HEK293 (cell line): ENCODE measurements at regions not wholly inside any gene's neighbourhood (a gene's known extent, or its start where the extent isn't known, plus 50 kb on each side); places are given as distances from the start of the nearest gene placed in this dataset.

ENCODE experiments used
- CTCF ChIA-PET: fragments of 350-600 bp; formaldehyde crosslinking; extraction: SDS; loops from one replicate; lab custom pipeline; 2021; ENCODE audit warnings: antibody characterized with exemption; lab: Yijun Ruan, JAX
- POLR2A ChIA-PET: fragments of 300-600 bp; formaldehyde crosslinking; extraction: SDS; loops from one replicate; lab custom pipeline; 2020; ENCODE audit warnings: antibody characterized with exemption, inconsistent platforms; lab: Yijun Ruan, JAX
- H3K27ac ChIP-seq: fragments of 200-500 bp; sonication (Bioruptor generic); 2 replicates; pipeline ENCODE4 v1.5.1; 2014; ENCODE audit warnings: low read depth, low read length, control low read depth, inconsistent platforms; ENCODE audit errors: extremely low read depth
- H3K36me3 ChIP-seq, 2 experiments: fragments of 200-500 bp in 1 of 2; sonication (Bioruptor generic) in 1 of 2; 1 replicate in 1 of 2; 2 replicates in 1 of 2; pipeline ENCODE4 v1.5.1; 2014 to 2017; ENCODE audit warnings: inconsistent platforms in 2 of 2, low read length in 2 of 2; ENCODE audit not compliant: control insufficient read depth in 2 of 2, insufficient read depth in 1 of 2
- H3K4me1 ChIP-seq: fragments of 200-500 bp; sonication (Bioruptor generic); 2 replicates; pipeline ENCODE4 v1.5.1; 2014; ENCODE audit warnings: mild to moderate bottlenecking, low read length, inconsistent platforms; ENCODE audit not compliant: control insufficient read depth, insufficient read depth
- H3K4me3 ChIP-seq: 2 replicates; pipeline ENCODE4 v1.5.1; 2011; ENCODE audit warnings: low read depth, mild to moderate bottlenecking, control low read depth, low read length, moderate library complexity
- H3K9me3 ChIP-seq: fragments of 200-500 bp; sonication (Bioruptor generic); 2 replicates; pipeline ENCODE4 v1.5.1; 2014; ENCODE audit warnings: low read depth, low read length, inconsistent platforms; ENCODE audit not compliant: control insufficient read depth, insufficient read depth
- AEBP2 ChIP-seq: fragments of 450-650 bp; formaldehyde crosslinking; IDR thresholded peaks from 2 replicates; pipeline ENCODE4 v1.5.1; 2016; ENCODE audit warnings: missing biosample characterization, missing genetic modification characterization, borderline replicate concordance
- BCL11B ChIP-seq: fragments of 450-650 bp; formaldehyde crosslinking; IDR thresholded peaks from 2 replicates; pipeline ENCODE4 v1.5.1; 2016; ENCODE audit warnings: low read depth, missing biosample characterization, missing genetic modification characterization
- GFI1B ChIP-seq: fragments of 450-650 bp; formaldehyde crosslinking; IDR thresholded peaks from 2 replicates; pipeline ENCODE4 v1.5.1; 2016; ENCODE audit warnings: missing biosample characterization, missing genetic modification characterization
- HIC1 ChIP-seq: fragments of 450-650 bp; formaldehyde crosslinking; IDR thresholded peaks from 2 replicates; pipeline ENCODE4 v1.5.1; 2016; ENCODE audit warnings: missing biosample characterization, missing genetic modification characterization
- SP3 ChIP-seq: fragments of 450-650 bp; formaldehyde crosslinking; IDR thresholded peaks from 2 replicates; pipeline ENCODE4 v1.5.1; 2016; ENCODE audit warnings: missing biosample characterization, missing genetic modification characterization
- TSHZ1 ChIP-seq: fragments of 450-650 bp; formaldehyde crosslinking; IDR thresholded peaks from 2 replicates; pipeline ENCODE4 v1.5.1; 2016; ENCODE audit warnings: missing biosample characterization, missing genetic modification characterization, borderline replicate concordance
- YY1 ChIP-seq: fragments of 450-650 bp; formaldehyde crosslinking; IDR thresholded peaks from 2 replicates; pipeline ENCODE4 v1.5.1; 2018; ENCODE audit warnings: missing biosample characterization, missing genetic modification characterization
- ZBTB17 ChIP-seq: fragments of 450-650 bp; formaldehyde crosslinking; IDR thresholded peaks from 2 replicates; pipeline ENCODE4 v1.5.1; 2016; ENCODE audit warnings: missing biosample characterization, missing genetic modification characterization
- ZFHX2 ChIP-seq: fragments of 450-650 bp; formaldehyde crosslinking; conservative IDR thresholded peaks from 2 replicates; pipeline ENCODE4 v1.5.1; 2016; ENCODE audit warnings: missing biosample characterization, missing genetic modification characterization
- ZFP41 ChIP-seq: fragments of 450-650 bp; formaldehyde crosslinking; IDR thresholded peaks from 2 replicates; pipeline ENCODE4 v1.5.1; 2016; ENCODE audit warnings: missing biosample characterization, missing genetic modification characterization, borderline replicate concordance
- ZNF132 ChIP-seq: fragments of 450-650 bp; formaldehyde crosslinking; IDR thresholded peaks from 2 replicates; pipeline ENCODE4 v1.5.1; 2017; ENCODE audit warnings: missing biosample characterization, missing genetic modification characterization, borderline replicate concordance
- ZNF140 ChIP-seq: fragments of 450-650 bp; formaldehyde crosslinking; IDR thresholded peaks from 2 replicates; pipeline ENCODE4 v1.5.1; 2016; ENCODE audit warnings: missing biosample characterization, missing genetic modification characterization
- ZNF157 ChIP-seq: fragments of 450-650 bp; formaldehyde crosslinking; IDR thresholded peaks from 2 replicates; pipeline ENCODE4 v1.5.1; 2016; ENCODE audit warnings: missing biosample characterization, missing genetic modification characterization
- ZNF2 ChIP-seq: fragments of 450-650 bp; formaldehyde crosslinking; IDR thresholded peaks from 2 replicates; pipeline ENCODE4 v1.5.1; 2016; ENCODE audit warnings: missing biosample characterization, missing genetic modification characterization
- ZNF274 ChIP-seq, 2 experiments: fragments of 200-500 bp in 1 of 2; fragments of 450-650 bp in 1 of 2; sonication (Bioruptor generic) in 1 of 2; formaldehyde crosslinking in 1 of 2; IDR thresholded peaks; 2 replicates each; pipeline versions ENCODE4 v1.5.1 to v1.6.1; 2014 to 2016; ENCODE audit warnings: borderline replicate concordance in 1 of 2, inconsistent platforms in 1 of 2, low read length in 1 of 2, missing biosample characterization in 1 of 2, missing genetic modification characterization in 1 of 2
- ZNF311 ChIP-seq: fragments of 450-650 bp; formaldehyde crosslinking; IDR thresholded peaks from 2 replicates; pipeline ENCODE4 v1.5.1; 2017; ENCODE audit warnings: missing biosample characterization, missing genetic modification characterization, borderline replicate concordance
- ZNF341 ChIP-seq: fragments of 450-650 bp; formaldehyde crosslinking; IDR thresholded peaks from 2 replicates; pipeline ENCODE4; 2016; ENCODE audit warnings: low read depth, missing biosample characterization, missing genetic modification characterization
- ZNF350 ChIP-seq: fragments of 450-650 bp; formaldehyde crosslinking; IDR thresholded peaks from 2 replicates; pipeline ENCODE4 v1.5.0; 2017; ENCODE audit warnings: missing biosample characterization, mild to moderate bottlenecking, missing genetic modification characterization
- ZNF548 ChIP-seq: fragments of 450-650 bp; formaldehyde crosslinking; IDR thresholded peaks from 2 replicates; pipeline ENCODE4 v1.5.1; 2016; ENCODE audit warnings: missing biosample characterization, missing genetic modification characterization
- ZNF670 ChIP-seq: fragments of 450-650 bp; formaldehyde crosslinking; IDR thresholded peaks from 2 replicates; pipeline ENCODE4 v1.5.1; 2016; ENCODE audit warnings: missing biosample characterization, missing genetic modification characterization, low read depth
- ZNF701 ChIP-seq: fragments of 450-650 bp; formaldehyde crosslinking; IDR thresholded peaks from 2 replicates; pipeline ENCODE4 v1.5.1; 2016; ENCODE audit warnings: missing biosample characterization, missing genetic modification characterization
- ZNF768 ChIP-seq: fragments of 450-650 bp; formaldehyde crosslinking; IDR thresholded peaks from 2 replicates; pipeline ENCODE4 v1.5.1; 2018; ENCODE audit warnings: missing biosample characterization, mild to moderate bottlenecking, missing genetic modification characterization
- ZNF777 ChIP-seq: fragments of 450-650 bp; formaldehyde crosslinking; IDR thresholded peaks from 2 replicates; pipeline ENCODE4 v1.5.1; 2017; ENCODE audit warnings: missing biosample characterization, missing genetic modification characterization, borderline replicate concordance
- ZNF830 ChIP-seq: fragments of 450-650 bp; IDR thresholded peaks from 2 replicates; pipeline ENCODE4 v1.5.0; 2018; ENCODE audit warnings: missing biosample characterization, missing genetic modification characterization, low read depth, mild to moderate bottlenecking, moderate library complexity
- ZNF837 ChIP-seq: fragments of 450-650 bp; formaldehyde crosslinking; IDR thresholded peaks from 2 replicates; pipeline ENCODE4 v1.5.1; 2016; ENCODE audit warnings: missing biosample characterization, missing genetic modification characterization

GRCh38 chr11:27945348-27945747 is 162.6 kb downstream of the KIF18A start:
- ChIA-PET CTCF (no interaction called here), POLR2A (no interaction called here)
- H3K36me3 ChIP-seq = no peaks in the 10 kb centered on the region
- H3K4me1 ChIP-seq = no peaks in the 10 kb centered on the region
- no peak overlapping the region for H3K27ac ChIP-seq
- no peaks in the 10 kb centered on the region for H3K9me3 ChIP-seq
- TF ChIP-seq ZNF132 (tag by site-specific recombination) (no peak), ZNF670 (tag by site-specific recombination) (no peak), ZNF2 (tag by site-specific recombination) (no peak), ZNF311 (tag by site-specific recombination) (no peak), ZNF157 (no peak), ZNF274 (IDR thresholded peaks at IDR 0.05; ENCODE audit: low read length) (no peak), ZNF274 (tag by site-specific recombination; IDR thresholded peaks at IDR 0.05; ENCODE audit: borderline replicate concordance) (no peak), GFI1B (tag by site-specific recombination) (no peak), TSHZ1 (tag by site-specific recombination) (no peak), BCL11B (tag by site-specific recombination) (no peak), ZNF548 (tag by site-specific recombination) (no peak), ZNF777 (no peak), HIC1 (no peak), ZNF341 (tag by site-specific recombination) (no peak), ZNF837 (no peak), ZFHX2 (tag by site-specific recombination) (no peak), SP3 (tag by site-specific recombination) (no peak), ZNF350 (tag by site-specific recombination) (no peak)
- no peak overlapping the region for H3K4me3 ChIP-seq

GRCh38 chr11:27938011-27938410 is 169.9 kb downstream of the KIF18A start:
- POLR2A ChIA-PET = no interaction called here
- TF ChIP-seq ZFP41 (tag by site-specific recombination) = no peak
- TF ChIP-seq ZBTB17 (tag by site-specific recombination) = no peak
- TF ChIP-seq YY1 (tag by site-specific recombination) = no peak
- no peak for TF ChIP-seq AEBP2 (tag by site-specific recombination)
- TF ChIP-seq ZNF140 (tag by site-specific recombination) = no peak
- TF ChIP-seq ZNF768 (tag by site-specific recombination) = no peak
- TF ChIP-seq ZNF701 = no peak
- TF ChIP-seq ZNF830 = no peak
- TF ChIP-seq, all 188 proteins: peak for 0

More at GRCh38 chr11:27938011-27938410, 169.9 kb downstream of the KIF18A start:
- Histone ChIP-seq H3K27ac (no peak overlapping the region), H3K9me3 (no peaks in the 10 kb centered on the region), H3K36me3 (no peaks in the 10 kb centered on the region), H3K4me1 (no peaks in the 10 kb centered on the region), H3K4me3 (no peak overlapping the region)
- CTCF ChIA-PET = interaction anchor here (0.6 kb wide), 1 partner anchor 239 kb away, joined by 3 read pairs; no protein-coding TSS in a partner anchor
